ENCODE measurements at regions not wholly inside any gene's neighbourhood (a gene's known extent, or its start where the extent isn't known, plus 50 kb on each side); places are given as distances from the start of the nearest gene placed in this dataset.

DNA sequence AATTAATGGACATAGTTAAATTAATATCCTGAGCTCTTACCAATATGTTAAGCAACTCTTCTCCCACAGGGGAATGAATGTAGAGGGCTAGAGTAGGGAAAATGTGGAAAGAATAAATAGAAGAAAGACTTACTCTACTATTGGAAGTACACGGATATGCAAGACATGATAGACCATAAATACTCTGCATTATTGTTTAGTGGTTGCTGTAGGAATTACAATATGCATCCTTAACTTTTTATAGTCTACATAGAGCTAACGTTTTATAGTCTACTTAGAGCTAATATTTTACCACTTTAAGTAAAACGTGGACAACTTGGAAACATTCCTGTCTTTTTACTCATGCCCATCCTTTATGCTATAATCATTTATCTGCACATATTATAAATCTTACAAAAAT is 163.8 kb upstream of the GALNT5 start:
- TF ChIP-seq, protein P1, sequence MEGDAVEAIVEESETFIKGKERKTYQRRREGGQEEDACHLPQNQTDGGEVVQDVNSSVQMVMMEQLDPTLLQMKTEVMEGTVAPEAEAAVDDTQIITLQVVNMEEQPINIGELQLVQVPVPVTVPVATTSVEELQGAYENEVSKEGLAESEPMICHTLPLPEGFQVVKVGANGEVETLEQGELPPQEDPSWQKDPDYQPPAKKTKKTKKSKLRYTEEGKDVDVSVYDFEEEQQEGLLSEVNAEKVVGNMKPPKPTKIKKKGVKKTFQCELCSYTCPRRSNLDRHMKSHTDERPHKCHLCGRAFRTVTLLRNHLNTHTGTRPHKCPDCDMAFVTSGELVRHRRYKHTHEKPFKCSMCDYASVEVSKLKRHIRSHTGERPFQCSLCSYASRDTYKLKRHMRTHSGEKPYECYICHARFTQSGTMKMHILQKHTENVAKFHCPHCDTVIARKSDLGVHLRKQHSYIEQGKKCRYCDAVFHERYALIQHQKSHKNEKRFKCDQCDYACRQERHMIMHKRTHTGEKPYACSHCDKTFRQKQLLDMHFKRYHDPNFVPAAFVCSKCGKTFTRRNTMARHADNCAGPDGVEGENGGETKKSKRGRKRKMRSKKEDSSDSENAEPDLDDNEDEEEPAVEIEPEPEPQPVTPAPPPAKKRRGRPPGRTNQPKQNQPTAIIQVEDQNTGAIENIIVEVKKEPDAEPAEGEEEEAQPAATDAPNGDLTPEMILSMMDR (IDR thresholded peaks at IDR 0.05), result no peak
- no peak for TF ChIP-seq ZFX (IDR thresholded peaks at IDR 0.05; ENCODE audit: borderline replicate concordance)

Data from 22Rv1 (cell line).